ENCODE measurements at regions not wholly inside any gene's neighbourhood (a gene's known extent, or its start where the extent isn't known, plus 50 kb on each side); places are given as distances from the start of the nearest gene placed in this dataset.

DNA sequence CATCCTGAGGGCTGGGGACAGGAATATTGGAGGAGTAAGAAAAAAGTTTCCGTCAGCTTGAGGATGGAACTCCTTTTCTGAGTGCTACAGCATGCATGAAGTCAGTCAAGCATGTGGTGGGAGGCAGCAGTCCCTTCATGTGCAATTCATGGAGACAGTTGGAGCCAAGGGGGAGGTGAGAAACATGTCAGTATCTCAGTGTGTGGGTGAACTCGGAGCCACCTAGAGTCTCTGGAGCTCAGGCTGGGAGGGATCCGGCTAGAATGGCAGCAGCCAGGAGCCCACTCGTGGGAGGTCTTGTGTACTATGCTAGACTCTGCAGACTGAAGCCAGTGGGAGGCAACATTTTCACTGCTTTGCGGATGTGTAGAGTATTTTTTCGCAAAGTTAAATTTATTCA lies 60.3 kb downstream of the AVPR1A start:
- no peaks in the 10 kb centered on the region for H3K4me1 ChIP-seq
- intact Hi-C loops (cut with DNase I; ENCODE audit: low total_unique reads) = no loop called here
- no peaks in the 10 kb centered on the region for H3K27me3 ChIP-seq
- no peak overlapping the region for H3K27ac ChIP-seq
- no peaks in the 10 kb centered on the region for H3K36me3 ChIP-seq (ENCODE audit: low read depth, missing control alignments)
- TF ChIP-seq, protein P1, sequence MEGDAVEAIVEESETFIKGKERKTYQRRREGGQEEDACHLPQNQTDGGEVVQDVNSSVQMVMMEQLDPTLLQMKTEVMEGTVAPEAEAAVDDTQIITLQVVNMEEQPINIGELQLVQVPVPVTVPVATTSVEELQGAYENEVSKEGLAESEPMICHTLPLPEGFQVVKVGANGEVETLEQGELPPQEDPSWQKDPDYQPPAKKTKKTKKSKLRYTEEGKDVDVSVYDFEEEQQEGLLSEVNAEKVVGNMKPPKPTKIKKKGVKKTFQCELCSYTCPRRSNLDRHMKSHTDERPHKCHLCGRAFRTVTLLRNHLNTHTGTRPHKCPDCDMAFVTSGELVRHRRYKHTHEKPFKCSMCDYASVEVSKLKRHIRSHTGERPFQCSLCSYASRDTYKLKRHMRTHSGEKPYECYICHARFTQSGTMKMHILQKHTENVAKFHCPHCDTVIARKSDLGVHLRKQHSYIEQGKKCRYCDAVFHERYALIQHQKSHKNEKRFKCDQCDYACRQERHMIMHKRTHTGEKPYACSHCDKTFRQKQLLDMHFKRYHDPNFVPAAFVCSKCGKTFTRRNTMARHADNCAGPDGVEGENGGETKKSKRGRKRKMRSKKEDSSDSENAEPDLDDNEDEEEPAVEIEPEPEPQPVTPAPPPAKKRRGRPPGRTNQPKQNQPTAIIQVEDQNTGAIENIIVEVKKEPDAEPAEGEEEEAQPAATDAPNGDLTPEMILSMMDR (IDR thresholded peaks at IDR 0.05) = no peak
- TF ChIP-seq POLR2A (IDR thresholded peaks at IDR 0.05) = no peak
- no peaks in the 10 kb centered on the region for H3K9me3 ChIP-seq
- no peak for DNase-seq
- WGBS, 2 donors = 78 to 88% methylated on average over 6 of the region's 6 CpGs
- H3K4me3 ChIP-seq = no peak overlapping the region

DNA sequence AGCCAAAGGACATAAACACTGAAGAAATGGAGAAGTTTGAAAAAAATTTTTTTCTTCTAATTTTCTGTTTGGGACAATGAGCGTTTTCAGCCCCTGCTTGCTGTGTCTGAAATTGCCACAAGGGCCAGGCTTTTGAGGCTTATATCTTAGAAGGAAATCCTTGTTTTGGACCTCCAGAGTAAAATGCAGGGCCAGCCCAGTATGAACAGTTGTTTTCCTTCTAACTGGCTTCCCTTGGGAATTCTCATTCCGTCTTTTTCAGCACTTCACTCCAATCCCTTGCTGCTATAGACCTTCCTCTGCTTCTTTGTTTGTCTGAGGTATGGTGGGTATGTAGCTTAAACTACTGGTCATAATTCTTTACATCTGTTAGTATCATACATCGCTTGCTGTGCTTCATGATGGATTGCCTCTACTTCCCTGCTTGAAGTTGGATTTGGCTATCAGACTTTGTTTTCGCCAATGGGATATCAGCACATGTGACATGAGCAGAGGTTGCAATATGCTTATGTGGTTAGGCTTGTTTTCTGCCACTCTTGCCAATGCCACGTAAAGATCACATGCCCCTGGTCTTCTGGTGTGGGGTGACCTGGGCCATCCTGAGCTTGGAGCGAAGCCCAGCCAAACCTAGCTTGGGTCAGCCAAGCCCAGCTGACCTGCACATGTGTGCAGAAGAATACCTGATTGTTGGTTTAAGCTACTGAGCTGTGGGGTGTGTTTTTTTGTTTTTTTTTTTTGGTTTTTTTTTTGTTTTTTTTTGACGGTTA lies 64.7 kb downstream of the AVPR1A start:
- 74 to 81% methylated on average over 7 of the region's 7 CpGs for WGBS, 2 donors
- no peak overlapping the region for H3K27ac ChIP-seq

DNA sequence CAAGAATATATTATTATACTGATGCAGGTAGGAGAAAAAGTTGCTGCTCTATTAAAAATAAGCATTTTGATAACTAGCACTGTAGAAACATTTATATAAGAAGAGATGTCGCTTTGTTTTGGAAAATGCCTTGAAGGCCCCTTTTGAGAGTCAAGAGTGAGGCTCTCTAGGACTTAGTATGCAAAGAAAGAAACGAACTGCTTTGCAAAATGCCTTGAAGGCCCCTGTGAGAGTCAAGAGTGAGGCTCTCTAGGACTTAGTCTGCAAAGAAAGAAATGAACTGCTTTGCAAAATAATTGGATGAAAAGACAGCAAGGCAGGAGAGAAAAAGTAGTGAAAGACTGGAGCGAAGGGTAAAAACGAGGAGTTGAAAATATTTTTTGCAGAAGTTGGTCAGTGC lies 65.9 kb downstream of the AVPR1A start:
- intact Hi-C loops (cut with DNase I; ENCODE audit: low total_unique reads) = no loop called here
- Histone ChIP-seq H3K27ac (no peak overlapping the region), H3K4me1 (no peaks in the 10 kb centered on the region), H3K9me3 (no peaks in the 10 kb centered on the region), H3K36me3 (ENCODE audit: low read depth, missing control alignments) (no peaks in the 10 kb centered on the region), H3K4me3 (no peak overlapping the region), H3K27me3 (no peaks in the 10 kb centered on the region)
- 77 to 80% methylated on average over 4 of the region's 4 CpGs for WGBS, 2 donors
- TF ChIP-seq POLR2A (IDR thresholded peaks at IDR 0.05) = no peak
- TF ChIP-seq, protein P1 (IDR thresholded peaks at IDR 0.05) = no peak
- DNase-seq = no peak

More for the DNA sequence above, 64.7 kb downstream of the AVPR1A start:
- no peak for DNase-seq
- Histone ChIP-seq H3K36me3 (ENCODE audit: low read depth, missing control alignments) (no peaks in the 10 kb centered on the region), H3K4me3 (no peak overlapping the region), H3K9me3 (no peaks in the 10 kb centered on the region), H3K27me3 (no peaks in the 10 kb centered on the region), H3K4me1 (no peaks in the 10 kb centered on the region)
- intact Hi-C loops (cut with DNase I; ENCODE audit: low total_unique reads) = no loop called here
- TF ChIP-seq, protein P1 (IDR thresholded peaks at IDR 0.05) = no peak
- TF ChIP-seq POLR2A (IDR thresholded peaks at IDR 0.05) = no peak

DNA sequence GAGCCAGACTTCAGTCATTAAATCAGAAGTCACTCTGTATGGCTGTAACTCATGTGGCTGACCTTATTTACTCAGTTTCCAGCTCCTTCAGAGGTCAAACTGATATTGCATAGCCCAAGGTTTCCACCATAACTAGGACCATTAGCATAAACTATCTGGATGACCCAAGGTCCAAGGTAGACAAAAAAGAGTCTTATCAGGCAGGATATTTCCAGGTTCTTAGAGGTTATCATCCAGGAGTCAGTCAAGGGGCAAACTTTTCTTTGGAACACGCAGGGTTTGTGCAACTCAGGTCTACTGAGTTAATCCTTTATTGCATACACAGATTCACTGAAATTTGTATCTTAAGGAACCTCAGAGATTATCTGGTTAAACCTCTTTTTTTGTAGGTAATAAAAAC lies 66.5 kb downstream of the AVPR1A start:
- intact Hi-C loops (cut with DNase I; ENCODE audit: low total_unique reads) = no loop called here
- DNase-seq = no peak
- Histone ChIP-seq H3K36me3 (ENCODE audit: low read depth, missing control alignments) (no peaks in the 10 kb centered on the region), H3K4me3 (no peak overlapping the region), H3K27ac (no peak overlapping the region), H3K4me1 (no peaks in the 10 kb centered on the region), H3K27me3 (no peaks in the 10 kb centered on the region), H3K9me3 (no peaks in the 10 kb centered on the region)
- TF ChIP-seq, protein P1 (IDR thresholded peaks at IDR 0.05) = no peak
- no peak for TF ChIP-seq POLR2A (IDR thresholded peaks at IDR 0.05)
- 88% methylated on average over 1 of the region's 1 CpG for WGBS, 2 donors

DNA sequence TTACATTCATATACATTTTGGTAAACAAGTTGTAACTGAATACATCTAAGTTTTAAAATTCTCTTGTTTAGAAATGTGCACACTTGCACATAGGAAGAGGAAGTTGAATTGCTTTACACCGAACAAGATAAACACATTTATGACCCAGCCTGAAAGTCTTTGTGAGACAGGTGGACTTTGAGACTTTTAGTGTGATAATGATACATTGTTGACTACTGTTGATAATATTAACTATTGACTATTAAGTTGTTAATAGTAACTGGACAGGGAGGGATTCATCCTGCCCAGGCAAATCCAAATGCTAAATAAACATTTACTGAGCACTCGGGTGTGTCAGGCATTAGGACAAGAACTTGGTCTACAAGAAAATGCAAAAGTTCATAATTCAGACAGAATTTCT lies 68.0 kb downstream of the AVPR1A start:
- 69% methylated on average over 2 of the region's 2 CpGs for WGBS, 2 donors
- H3K27ac ChIP-seq = no peak overlapping the region
- intact Hi-C loops (cut with DNase I; ENCODE audit: low total_unique reads) = no loop called here
- no peaks in the 10 kb centered on the region for H3K27me3 ChIP-seq
- no peak overlapping the region for H3K4me3 ChIP-seq
- no peaks in the 10 kb centered on the region for H3K9me3 ChIP-seq
- no peaks in the 10 kb centered on the region for H3K36me3 ChIP-seq (ENCODE audit: low read depth, missing control alignments)
- no peaks in the 10 kb centered on the region for H3K4me1 ChIP-seq
- TF ChIP-seq, protein P1 (IDR thresholded peaks at IDR 0.05) = no peak
- TF ChIP-seq POLR2A (IDR thresholded peaks at IDR 0.05) = no peak
- no peak for DNase-seq
